Gastrocnemius medialis (tissue), 4 donors: ENCODE measurements at regions not wholly inside any gene's neighbourhood (a gene's known extent, or its start where the extent isn't known, plus 50 kb on each side); places are given as distances from the start of the nearest gene placed in this dataset.

Experiments
- ATAC-seq, 2 donors: fragments of 150-250 bp; one replicate each; pipeline ENCODE4 v1.9.1; 2016
- DNase-seq, 2 donors: peaks; one replicate each; pipeline ENCODE4 v3.0.0-alpha.2; 2019
- H3K27ac ChIP-seq, 4 donors: fragments of 200-600 bp; sonication (generic); 1 replicate in 1 of 4; 2 replicates in 3 of 4; pipeline ENCODE4 v1.5.1; 2016 to 2018; ENCODE audit warnings: mild to moderate bottlenecking in 2 of 4, moderate library complexity in 1 of 4
- H3K27me3 ChIP-seq, 3 donors: fragments of 200-600 bp; sonication (generic) in 2 of 3; 1 replicate in 1 of 3; 2 replicates in 2 of 3; pipeline versions ENCODE4 v1.5.1 to v1.6.0; 2016 to 2019; ENCODE audit warnings: mild to moderate bottlenecking in 1 of 3, moderate library complexity in 1 of 3
- H3K36me3 ChIP-seq, 2 donors: fragments of 200-600 bp; sonication (generic) in 1 of 2; one replicate each; pipeline ENCODE4 v1.5.1; 2017 to 2018
- H3K4me1 ChIP-seq, 2 donors: fragments of 200-600 bp; sonication (generic) in 1 of 2; one replicate each; pipeline ENCODE4 v1.5.1; 2016 to 2017; ENCODE audit warnings: mild to moderate bottlenecking in 2 of 2
- H3K4me3 ChIP-seq, 4 donors: fragments of 200-600 bp; sonication (generic) in 3 of 4; 1 replicate in 1 of 4; 2 replicates in 3 of 4; pipeline ENCODE4 v1.5.1; 2016 to 2019; ENCODE audit warnings: mild to moderate bottlenecking in 2 of 4
- H3K9me3 ChIP-seq, 3 donors: fragments of 200-600 bp; sonication (generic) in 2 of 3; 1 replicate in 1 of 3; 2 replicates in 2 of 3; pipeline ENCODE4 v1.5.1; 2016 to 2019
- CTCF ChIP-seq, 5 experiments: fragments of 450-650 bp in 3 of 5; fragments of 200-600 bp in 2 of 5; sonication (generic) in 2 of 5; IDR thresholded peaks in 4 of 5; conservative IDR thresholded peaks in 1 of 5; 1 replicate in 4 of 5; 2 replicates in 1 of 5; pipeline ENCODE4 v1.5.1; 2016 to 2019; ENCODE audit warnings: antibody characterized with exemption in 5 of 5, mild to moderate bottlenecking in 3 of 5, moderate library complexity in 3 of 5
- POLR2A ChIP-seq, 2 donors: fragments of 450-650 bp; IDR thresholded peaks; one replicate each; pipeline ENCODE4 v1.6.1; 2017; ENCODE audit warnings: antibody characterized with exemption in 2 of 2, mild to moderate bottlenecking in 2 of 2, moderate library complexity in 2 of 2
- in situ Hi-C, 4 donors: fragments of 200-750 bp; cut with MboI; loops; one replicate each; pipeline versions ENCODE4 v1.15.0 to v1.8.0; 2017; ENCODE audit warnings: low sequenced_read_pairs in 4 of 4
- intact Hi-C: fragments of 100-400 bp; cut with DNase I; formaldehyde crosslinking; loops from one replicate; pipeline ENCODE4 v1.15.1; 2023; ENCODE audit warnings: low total_unique reads

GRCh38 chr13:103222683-103223082, 156.5 kb upstream of the SLC10A2 start:
- Histone ChIP-seq H3K9me3 (no peaks in the 10 kb centered on the region), H3K27ac (no peak overlapping the region), H3K36me3 (no peaks in the 10 kb centered on the region), H3K4me3 (no peak overlapping the region), H3K27me3 (no peaks in the 10 kb centered on the region), H3K4me1 (no peaks in the 10 kb centered on the region)
- ATAC-seq (no peak), DNase-seq (no peak)
- intact Hi-C loops (no loop called here), in situ Hi-C loops (no loop called here)
- no peak for TF ChIP-seq POLR2A (IDR thresholded peaks at IDR 0.05)
- TF ChIP-seq CTCF (IDR thresholded peaks at IDR 0.05 in 4 of 5, conservative IDR thresholded peaks at IDR 0.05 in 1 of 5), result no peak

- intact Hi-C loops (no loop called here), in situ Hi-C loops (no loop called here)
- no peaks in the 10 kb centered on the region for H3K9me3 ChIP-seq
- no peaks in the 10 kb centered on the region for H3K4me1 ChIP-seq
- ATAC-seq, result no peak
- DNase-seq, result no peak
- TF ChIP-seq CTCF (IDR thresholded peaks at IDR 0.05 in 4 of 5, conservative IDR thresholded peaks at IDR 0.05 in 1 of 5), result no peak
- TF ChIP-seq POLR2A (IDR thresholded peaks at IDR 0.05), result no peak
- no peaks in the 10 kb centered on the region for H3K36me3 ChIP-seq
- no peaks in the 10 kb centered on the region for H3K27me3 ChIP-seq
- H3K4me3 ChIP-seq, result no peak overlapping the region
- no peak overlapping the region for H3K27ac ChIP-seq
Measured at GRCh38 chr13:103218253-103218652, 152.0 kb upstream of the SLC10A2 start.

- H3K9me3 ChIP-seq, result no peaks in the 10 kb centered on the region
- ATAC-seq (no peak), DNase-seq (no peak)
- H3K36me3 ChIP-seq, result no peaks in the 10 kb centered on the region
- TF ChIP-seq POLR2A (IDR thresholded peaks at IDR 0.05) (no peak), CTCF (IDR thresholded peaks at IDR 0.05 in 4 of 5, conservative IDR thresholded peaks at IDR 0.05 in 1 of 5) (no peak)
- H3K27ac ChIP-seq, result no peak overlapping the region
- intact Hi-C loops (no loop called here), in situ Hi-C loops (no loop called here)
- H3K4me1 ChIP-seq, result no peaks in the 10 kb centered on the region
- no peak overlapping the region for H3K4me3 ChIP-seq
- H3K27me3 ChIP-seq, result no peaks in the 10 kb centered on the region
Measured at GRCh38 chr13:103213152-103213551, 146.9 kb upstream of the SLC10A2 start.

GRCh38 chr13:103210348-103210747, 144.1 kb upstream of the SLC10A2 start:
- Histone ChIP-seq H3K9me3 (no peaks in the 10 kb centered on the region), H3K27me3 (no peaks in the 10 kb centered on the region), H3K4me3 (no peak overlapping the region), H3K36me3 (no peaks in the 10 kb centered on the region), H3K27ac (no peak overlapping the region), H3K4me1 (no peaks in the 10 kb centered on the region)
- no peak for DNase-seq
- in situ Hi-C loops (no loop called here), intact Hi-C loops (no loop called here)
- TF ChIP-seq POLR2A (IDR thresholded peaks at IDR 0.05) (no peak), CTCF (IDR thresholded peaks at IDR 0.05 in 4 of 5, conservative IDR thresholded peaks at IDR 0.05 in 1 of 5) (no peak)
- no peak for ATAC-seq

- Histone ChIP-seq H3K36me3 (no peaks in the 10 kb centered on the region), H3K4me1 (no peaks in the 10 kb centered on the region), H3K27me3 (no peaks in the 10 kb centered on the region), H3K27ac (no peak overlapping the region), H3K4me3 (no peak overlapping the region), H3K9me3 (no peaks in the 10 kb centered on the region)
- in situ Hi-C loops (no loop called here), intact Hi-C loops (no loop called here)
- TF ChIP-seq POLR2A (IDR thresholded peaks at IDR 0.05) (no peak), CTCF (IDR thresholded peaks at IDR 0.05 in 4 of 5, conservative IDR thresholded peaks at IDR 0.05 in 1 of 5) (no peak)
- ATAC-seq (no peak), DNase-seq (no peak)
Measured at GRCh38 chr13:103203735-103204330, 137.6 kb upstream of the SLC10A2 start.
